ENCODE measurements at regions not wholly inside any gene's neighbourhood (a gene's known extent, or its start where the extent isn't known, plus 50 kb on each side); places are given as distances from the start of the nearest gene placed in this dataset.
"Not testable (repeated sequence)": the region's sequence is repeated elsewhere in the genome, so short reads cannot be mapped to it uniquely, and the experiment has no call there.

DNA sequence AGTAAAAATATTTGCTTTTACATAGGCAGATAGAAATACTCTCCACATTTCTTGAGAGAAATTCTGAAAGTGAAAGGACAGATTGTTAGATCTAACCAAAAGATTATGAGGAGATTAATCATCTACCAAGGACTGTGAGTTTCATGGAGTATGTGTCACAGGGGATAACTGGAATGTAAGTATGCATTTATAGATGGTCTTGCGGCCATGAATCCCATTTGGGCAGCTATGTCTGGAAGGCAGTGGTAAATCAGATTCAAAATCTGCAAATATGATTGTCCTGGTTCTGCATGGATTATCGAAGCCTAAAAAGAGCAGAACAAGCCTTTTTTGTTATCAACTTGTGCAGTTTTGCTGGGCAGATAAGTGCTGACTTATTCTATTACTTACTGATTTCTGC, 293.8 kb downstream of the RFPL4B start:
- peak in 1 of 2 donors; percentile 61 for DNase-seq (ENCODE audit: low read depth in 2 of 2)

DNA sequence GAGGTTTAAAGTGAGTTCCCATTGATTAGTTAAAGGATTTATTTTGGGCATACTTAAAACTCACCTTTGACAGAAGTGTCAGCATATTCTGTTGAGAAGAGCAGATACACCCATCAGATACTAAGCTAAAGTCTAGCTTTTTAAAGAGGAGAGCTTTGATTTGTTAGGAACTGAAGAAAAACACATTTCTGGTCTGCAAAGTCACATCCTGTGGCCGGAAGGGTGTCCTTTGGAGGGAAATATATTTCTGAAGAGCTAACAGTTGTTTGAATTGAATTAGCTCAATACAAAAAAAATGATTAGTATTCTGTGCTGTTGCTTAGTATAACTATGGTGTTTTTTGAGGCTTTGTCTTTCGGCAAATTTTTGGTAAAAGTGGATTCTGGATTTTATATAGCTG, 302.7 kb downstream of the RFPL4B start:
- DNase-seq (ENCODE audit: low read depth in 2 of 2), result peak; percentile 57 to 67

DNA sequence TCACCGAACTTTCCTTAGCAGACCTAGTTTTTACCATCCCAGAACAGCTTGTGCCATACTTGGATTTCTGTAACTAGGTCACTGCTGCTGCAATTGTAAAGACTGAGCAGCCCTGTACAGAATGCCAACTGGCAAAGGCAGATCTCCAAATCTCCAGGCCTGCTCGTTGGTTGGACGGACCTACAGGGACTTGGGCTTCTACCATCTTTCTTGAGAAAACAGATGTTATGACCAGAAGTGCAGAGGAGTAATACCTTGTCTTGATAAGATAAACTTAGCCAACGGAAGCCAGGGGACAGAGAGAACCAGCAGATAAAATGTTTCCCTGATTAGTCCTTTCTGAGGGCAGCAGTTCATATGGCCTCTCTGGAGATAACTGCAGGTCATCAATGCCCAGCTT, 304.1 kb downstream of the RFPL4B start:
- no peak for DNase-seq (ENCODE audit: low read depth in 2 of 2)

- DNase-seq (ENCODE audit: low read depth in 2 of 2), result no peak
Observed at GRCh38 chr6:112659912-112660311, 312.8 kb downstream of the RFPL4B start.

DNA sequence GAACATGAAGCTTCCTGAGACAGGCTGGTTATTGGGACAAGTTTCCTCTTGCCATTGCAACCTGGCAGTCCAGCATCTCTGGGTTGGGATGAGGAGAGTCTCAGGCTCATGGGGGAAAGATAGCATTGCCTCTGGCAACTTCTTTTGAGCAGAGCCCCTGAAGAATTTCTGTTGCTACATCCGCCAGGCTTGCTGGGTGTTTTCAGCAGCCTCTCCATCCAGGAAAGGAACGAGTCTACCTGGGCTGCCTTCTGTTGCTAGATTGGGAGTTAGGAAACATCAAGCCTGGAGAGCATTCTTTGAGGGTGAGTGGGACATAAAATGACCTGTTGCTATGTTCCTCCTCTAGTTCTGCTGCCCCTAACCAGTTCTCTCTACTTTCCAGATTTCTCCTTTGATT, 313.5 kb downstream of the RFPL4B start:
- DNase-seq (ENCODE audit: low read depth in 2 of 2), result no peak

DNA sequence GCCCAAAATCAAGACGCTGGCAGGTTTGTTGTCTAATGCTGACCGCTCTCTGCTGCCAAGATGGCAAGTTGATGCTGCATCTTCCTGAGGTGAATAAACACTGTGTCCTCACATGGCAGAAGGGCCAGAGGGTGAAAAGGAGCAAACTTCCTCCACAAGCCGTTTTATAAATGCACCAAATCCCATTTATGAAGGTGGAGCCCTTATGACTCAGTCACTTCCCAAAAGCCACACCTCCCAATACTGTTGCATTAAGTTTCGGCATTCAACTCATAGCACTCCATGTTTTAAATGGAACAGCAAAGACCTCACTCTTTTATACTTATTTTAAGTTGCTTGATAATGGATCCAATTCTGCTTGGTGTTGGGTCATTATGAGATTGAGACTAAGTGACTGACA, 316.6 kb downstream of the RFPL4B start:
- no peak for DNase-seq (ENCODE audit: low read depth in 2 of 2)

DNA sequence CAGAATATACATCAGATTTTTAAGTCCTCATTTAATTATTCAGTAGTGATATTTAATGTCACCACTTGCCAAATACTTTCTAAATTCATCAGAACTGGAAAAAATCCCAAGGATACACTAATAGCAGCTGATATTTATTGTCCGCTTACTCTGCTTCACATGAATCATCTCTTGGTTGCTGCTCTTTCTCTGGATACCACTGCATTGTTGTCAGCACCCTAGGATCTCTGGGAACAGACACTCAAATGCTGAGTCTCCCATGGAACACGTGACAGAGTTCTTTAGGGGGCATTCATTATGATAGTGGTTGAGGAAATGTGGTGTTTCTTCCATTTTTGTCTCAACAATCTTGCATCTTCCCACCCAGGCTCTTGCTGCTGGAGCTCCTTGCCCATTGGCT, 318.0 kb downstream of the RFPL4B start:
- peak in 1 of 2 donors; percentile 21 for DNase-seq (ENCODE audit: low read depth in 2 of 2)

- peak; percentile 52 to 55 for DNase-seq (ENCODE audit: low read depth in 2 of 2)
Observed at GRCh38 chr6:112665815-112666214, 318.7 kb downstream of the RFPL4B start.

- DNase-seq (ENCODE audit: low read depth in 2 of 2), result no peak
Observed at GRCh38 chr6:112667427-112667826, 320.3 kb downstream of the RFPL4B start.

DNA sequence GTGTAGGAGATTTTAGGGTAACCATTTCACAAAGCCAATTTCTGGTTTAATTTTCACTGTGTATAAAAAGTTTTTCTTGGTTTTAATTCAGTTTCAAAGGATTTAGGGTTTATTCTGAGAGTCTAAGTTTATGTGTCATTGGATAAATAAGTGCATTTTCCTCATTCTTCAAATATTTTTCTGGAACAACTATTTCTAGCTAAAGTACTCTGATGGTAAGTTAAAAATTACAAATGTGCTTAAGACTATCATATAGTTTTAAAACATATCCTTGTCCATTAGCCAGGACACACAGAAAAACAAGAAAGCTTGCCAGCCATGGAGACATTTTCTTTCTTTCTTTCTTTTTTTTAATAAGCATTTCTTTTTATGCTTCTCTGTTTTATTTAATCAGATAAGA, 333.0 kb downstream of the RFPL4B start:
- no peak for DNase-seq (ENCODE audit: low read depth in 2 of 2)

GRCh38 chr6:112682071-112682470, 334.9 kb downstream of the RFPL4B start:
- DNase-seq (ENCODE audit: low read depth in 2 of 2), result no peak

DNA sequence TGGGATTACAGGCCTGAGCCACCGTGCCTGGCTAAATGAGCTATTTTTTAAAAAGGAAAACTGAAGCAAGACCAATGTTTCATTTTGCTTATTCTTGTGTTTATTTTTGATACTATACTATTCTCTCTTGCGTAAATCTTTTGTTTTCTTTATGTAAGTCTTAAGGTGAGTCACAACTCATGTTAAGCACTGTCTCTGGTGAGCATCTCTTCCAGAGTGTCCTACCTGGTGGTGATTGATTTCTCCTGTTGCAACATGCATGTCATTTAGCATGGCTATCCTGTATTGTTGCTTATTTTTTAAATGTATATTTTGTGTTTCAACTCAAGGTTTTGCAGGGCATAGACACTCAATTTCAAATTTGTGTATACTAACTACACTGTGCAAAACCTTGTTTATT, 336.0 kb downstream of the RFPL4B start:
- no peak for DNase-seq (ENCODE audit: low read depth in 2 of 2)

DNA sequence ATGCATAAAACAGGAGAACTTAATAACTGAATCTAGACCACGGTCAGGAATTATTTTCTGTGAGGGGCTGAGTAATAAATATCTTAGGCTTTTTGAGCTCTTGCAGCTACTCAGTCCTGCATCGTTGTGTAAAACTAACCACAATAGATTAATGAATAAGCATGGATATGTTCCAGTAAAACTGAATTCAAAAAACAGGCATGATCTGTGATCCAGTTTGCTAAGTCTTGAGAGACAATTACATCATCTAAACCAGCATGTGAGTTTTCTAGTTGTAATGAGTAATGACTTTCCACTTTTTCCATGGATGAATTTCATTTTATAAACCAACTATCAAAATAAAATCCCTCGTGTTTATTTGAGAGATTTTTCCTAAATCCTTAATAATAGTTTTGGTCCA, 336.8 kb downstream of the RFPL4B start:
- no peak for DNase-seq (ENCODE audit: low read depth in 2 of 2)

GRCh38 chr6:112685521-112686220, 338.5 kb downstream of the RFPL4B start:
- DNase-seq (ENCODE audit: low read depth in 2 of 2), result not testable (repeated sequence)

GRCh38 chr6:112688487-112689165, 341.5 kb downstream of the RFPL4B start:
- not testable (repeated sequence) for DNase-seq (ENCODE audit: low read depth in 2 of 2)

- not testable (repeated sequence) for DNase-seq (ENCODE audit: low read depth in 2 of 2)
Observed at GRCh38 chr6:112689183-112689858, 342.2 kb downstream of the RFPL4B start.

- peak in 1 of 2 donors; percentile 40 for DNase-seq (ENCODE audit: low read depth in 2 of 2)
Observed at GRCh38 chr6:112690497-112691202, 343.5 kb downstream of the RFPL4B start.

DNA sequence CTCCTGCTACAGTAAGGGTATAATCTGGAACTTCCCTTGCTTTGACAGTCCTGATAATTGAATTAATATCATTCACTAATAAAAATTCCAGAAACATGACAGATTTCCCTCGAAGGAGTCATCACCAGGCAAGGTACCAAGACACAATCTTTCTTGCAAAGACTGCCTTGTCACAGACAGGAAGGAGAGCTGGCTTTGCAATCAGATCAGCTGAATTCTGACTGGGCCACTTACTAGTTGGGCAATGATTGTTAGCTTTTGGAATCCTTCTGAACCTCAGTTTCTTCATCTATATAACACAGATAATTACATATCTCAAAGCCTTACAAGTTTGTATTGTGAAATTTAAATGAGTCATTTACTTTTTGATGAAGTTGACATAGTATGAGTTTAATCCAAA, 344.2 kb downstream of the RFPL4B start:
- peak in 1 of 2 donors; percentile 81 for DNase-seq (ENCODE audit: low read depth in 2 of 2)

GRCh38 chr6:112695001-112695400, 347.9 kb downstream of the RFPL4B start:
- DNase-seq (ENCODE audit: low read depth in 2 of 2), result peak; percentile 54 to 84

- no peak for DNase-seq (ENCODE audit: low read depth in 2 of 2)
Observed at GRCh38 chr6:112697265-112697664, 350.1 kb downstream of the RFPL4B start.

DNA sequence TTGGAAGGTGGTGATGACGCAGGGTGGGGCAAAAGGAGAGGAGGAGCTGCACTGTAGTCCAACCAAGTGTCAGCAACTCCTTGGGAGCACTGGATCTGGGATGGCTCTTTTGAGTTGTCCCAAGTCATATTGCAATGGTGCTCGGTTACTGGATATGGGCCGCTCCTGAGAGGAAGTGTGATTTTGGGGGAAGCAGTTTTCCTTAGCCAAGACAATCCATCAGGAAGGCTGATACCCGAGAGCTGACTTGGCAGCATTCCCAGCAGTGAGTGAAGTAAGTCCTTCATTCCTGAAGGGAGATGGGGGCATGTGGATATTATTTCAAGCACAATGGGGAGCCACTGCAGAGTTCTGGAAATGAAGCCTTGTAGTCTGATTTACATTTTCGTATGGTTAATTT, 354.1 kb downstream of the RFPL4B start:
- DNase-seq (ENCODE audit: low read depth in 2 of 2), result peak in 1 of 2 donors; percentile 54

DNA sequence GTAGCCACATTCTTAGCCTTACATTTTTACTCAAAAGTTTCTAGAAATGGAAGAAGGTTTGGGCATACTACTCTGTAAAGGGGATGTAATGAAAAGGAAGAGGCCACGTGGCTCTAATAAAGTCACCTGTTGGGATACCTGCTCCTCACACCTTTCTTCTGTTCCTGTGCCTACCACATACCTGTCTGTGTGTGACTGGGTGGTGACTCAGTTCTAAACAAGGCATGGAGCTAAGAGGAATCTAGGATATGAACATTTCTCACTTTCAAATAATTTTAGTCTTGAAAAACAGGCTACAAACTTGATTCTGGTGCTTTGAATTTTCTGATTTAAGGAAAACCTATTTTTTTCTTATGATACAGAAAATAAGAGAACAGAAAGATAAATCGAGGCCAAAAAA, 363.6 kb downstream of the RFPL4B start:
- no peak for DNase-seq (ENCODE audit: low read depth in 2 of 2)

Data from lung microvascular endothelial cell (primary cell).